Breast epithelium (tissue), 4 donors: ENCODE measurements at regions not wholly inside any gene's neighbourhood (a gene's known extent, or its start where the extent isn't known, plus 50 kb on each side); places are given as distances from the start of the nearest gene placed in this dataset.

Experiments used
- DNase-seq, 2 donors: peaks; one replicate each; pipeline ENCODE4 v3.0.0-alpha.2; 2019; ENCODE audit warnings: low spot score in 2 of 2
- H3K27ac ChIP-seq, 2 donors: fragments of 200-600 bp; sonication (generic) in 1 of 2; one replicate each; pipeline ENCODE4 v1.5.1; 2016 to 2019; ENCODE audit warnings: mild to moderate bottlenecking in 1 of 2
- H3K27me3 ChIP-seq, 2 donors: fragments of 200-600 bp; sonication (generic) in 1 of 2; one replicate each; pipeline versions ENCODE4 v1.5.1 to v1.6.0; 2017 to 2019; ENCODE audit warnings: control low read depth in 1 of 2, mild to moderate bottlenecking in 1 of 2
- H3K36me3 ChIP-seq: fragments of 200-600 bp; one replicate; pipeline ENCODE4 v1.5.1; 2019
- H3K4me1 ChIP-seq, 2 donors: fragments of 200-600 bp; sonication (generic); one replicate each; pipeline ENCODE4 v1.5.1; 2016 to 2019; ENCODE audit warnings: control low read depth in 1 of 2
- H3K4me3 ChIP-seq, 3 donors: fragments of 200-600 bp; sonication (generic); 1 replicate in 2 of 3; 2 replicates in 1 of 3; pipeline ENCODE4 v1.5.1; 2016 to 2019; ENCODE audit warnings: mild to moderate bottlenecking in 3 of 3, moderate library complexity in 2 of 3
- H3K9me3 ChIP-seq, 2 donors: fragments of 200-600 bp; sonication (generic) in 1 of 2; one replicate each; pipeline ENCODE4 v1.5.1; 2016 to 2019; ENCODE audit warnings: control low read depth in 1 of 2
- CTCF ChIP-seq, 3 donors: fragments of 450-650 bp; IDR thresholded peaks; one replicate each; pipeline ENCODE4 v1.5.1; 2016 to 2017; ENCODE audit warnings: antibody characterized with exemption in 3 of 3, mild to moderate bottlenecking in 3 of 3, moderate library complexity in 3 of 3
- POLR2A ChIP-seq: fragments of 450-650 bp; IDR thresholded peaks from one replicate; pipeline ENCODE4 v1.6.1; 2016; ENCODE audit warnings: antibody characterized with exemption, mild to moderate bottlenecking, moderate library complexity
- POLR2AphosphoS5 ChIP-seq, 3 donors: sonication (generic); formaldehyde crosslinking; IDR thresholded peaks; one replicate each; pipeline ENCODE4 v1.6.1; 2017; ENCODE audit warnings: antibody characterized with exemption in 3 of 3
- intact Hi-C: fragments of 100-400 bp; cut with DNase I; formaldehyde crosslinking; loops from one replicate; pipeline ENCODE4 v1.15.1; 2023; ENCODE audit warnings: low total_unique reads

GRCh38 chr12:42807251-42807650 is 217.7 kb upstream of the PRICKLE1 start:
- no peaks in the 10 kb centered on the region for H3K9me3 ChIP-seq
- H3K4me3 ChIP-seq, result no peak overlapping the region
- no peak for DNase-seq
- H3K4me1 ChIP-seq, result no peaks in the 10 kb centered on the region
- intact Hi-C loops, result no loop called here
- H3K27me3 ChIP-seq, result no peaks in the 10 kb centered on the region
- H3K27ac ChIP-seq, result no peak overlapping the region
- TF ChIP-seq POLR2AphosphoS5 (IDR thresholded peaks at IDR 0.05), result no peak
- TF ChIP-seq POLR2A, result no peak
- no peak for TF ChIP-seq CTCF (IDR thresholded peaks at IDR 0.05)
- no peaks in the 10 kb centered on the region for H3K36me3 ChIP-seq

GRCh38 chr12:42804928-42805327 is 215.4 kb upstream of the PRICKLE1 start:
- Histone ChIP-seq H3K36me3 (no peaks in the 10 kb centered on the region), H3K27me3 (no peaks in the 10 kb centered on the region), H3K4me1 (no peaks in the 10 kb centered on the region), H3K9me3 (no peaks in the 10 kb centered on the region), H3K4me3 (no peak overlapping the region), H3K27ac (no peak overlapping the region)
- DNase-seq, result no peak
- TF ChIP-seq CTCF (IDR thresholded peaks at IDR 0.05) (no peak), POLR2A (no peak), POLR2AphosphoS5 (IDR thresholded peaks at IDR 0.05) (no peak)
- intact Hi-C loops, result no loop called here

- Histone ChIP-seq H3K36me3 (no peaks in the 10 kb centered on the region), H3K9me3 (no peaks in the 10 kb centered on the region), H3K4me1 (no peaks in the 10 kb centered on the region), H3K27me3 (no peaks in the 10 kb centered on the region), H3K4me3 (no peak overlapping the region), H3K27ac (no peak overlapping the region)
- no peak for DNase-seq
- intact Hi-C loops, result no loop called here
- TF ChIP-seq POLR2A, result no peak
These were observed 213.2 kb upstream of the PRICKLE1 start for GRCh38 chr12:42802785-42803189.

GRCh38 chr12:42801271-42801670 is 211.7 kb upstream of the PRICKLE1 start:
- H3K36me3 ChIP-seq, result no peaks in the 10 kb centered on the region
- H3K27ac ChIP-seq, result no peak overlapping the region
- no peak overlapping the region for H3K4me3 ChIP-seq
- TF ChIP-seq POLR2AphosphoS5 (IDR thresholded peaks at IDR 0.05) (no peak), CTCF (IDR thresholded peaks at IDR 0.05) (no peak), POLR2A (no peak)
- DNase-seq, result no peak
- H3K27me3 ChIP-seq, result no peaks in the 10 kb centered on the region
- no peaks in the 10 kb centered on the region for H3K4me1 ChIP-seq
- no peaks in the 10 kb centered on the region for H3K9me3 ChIP-seq
- intact Hi-C loops, result no loop called here

- no peaks in the 10 kb centered on the region for H3K36me3 ChIP-seq
- no peak overlapping the region for H3K4me3 ChIP-seq
- TF ChIP-seq POLR2A (no peak), POLR2AphosphoS5 (IDR thresholded peaks at IDR 0.05) (no peak), CTCF (IDR thresholded peaks at IDR 0.05) (no peak)
- no peak for DNase-seq
- no peaks in the 10 kb centered on the region for H3K9me3 ChIP-seq
- H3K4me1 ChIP-seq, result no peaks in the 10 kb centered on the region
- H3K27me3 ChIP-seq, result no peaks in the 10 kb centered on the region
- intact Hi-C loops, result no loop called here
- no peak overlapping the region for H3K27ac ChIP-seq
These were observed 210.4 kb upstream of the PRICKLE1 start for GRCh38 chr12:42799966-42800365.

- intact Hi-C loops, result no loop called here
These were observed 209.4 kb upstream of the PRICKLE1 start for GRCh38 chr12:42798811-42799438.

More at GRCh38 chr12:42798811-42799438, 209.4 kb upstream of the PRICKLE1 start:
- no peaks in the 10 kb centered on the region for H3K36me3 ChIP-seq
- no peak overlapping the region for H3K27ac ChIP-seq
- DNase-seq, result no peak
- H3K9me3 ChIP-seq, result no peaks in the 10 kb centered on the region
- TF ChIP-seq CTCF (IDR thresholded peaks at IDR 0.05), result no peak
- TF ChIP-seq POLR2A, result no peak
- no peak for TF ChIP-seq POLR2AphosphoS5 (IDR thresholded peaks at IDR 0.05)
- no peak overlapping the region for H3K4me3 ChIP-seq
- no peaks in the 10 kb centered on the region for H3K27me3 ChIP-seq
- no peaks in the 10 kb centered on the region for H3K4me1 ChIP-seq
